Activated naive CD8-positive, alpha-beta T cell treated with anti-CD3 and anti-CD28 coated beads, Interleukin-2, amount 50 U/mL, for 24 hours (primary cell): ENCODE measurements at regions not wholly inside any gene's neighbourhood (a gene's known extent, or its start where the extent isn't known, plus 50 kb on each side); places are given as distances from the start of the nearest gene placed in this dataset.

Experiments
- ATAC-seq: fragments of 150-1000 bp; cut with Tn5 transposase; one replicate; pipeline ENCODE4 v1.10.0; 2021
- DNase-seq: peaks from one replicate; pipeline ENCODE4 v3.0.0; 2021
- H3K27ac Mint-ChIP-seq: one replicate; pipeline ENCODE4 v1.8.0; 2021; ENCODE audit warnings: mild to moderate bottlenecking, mixed read lengths
- H3K27me3 Mint-ChIP-seq: one replicate; pipeline ENCODE4 v1.8.0; 2021; ENCODE audit warnings: mixed read lengths
- H3K36me3 Mint-ChIP-seq: one replicate; pipeline ENCODE4 v1.8.0; 2021; ENCODE audit warnings: low read depth, mixed read lengths
- H3K4me1 Mint-ChIP-seq: one replicate; pipeline ENCODE4 v1.8.0; 2021; ENCODE audit warnings: mixed read lengths
- H3K4me3 Mint-ChIP-seq: one replicate; pipeline ENCODE4 v1.8.0; 2021; ENCODE audit warnings: mild to moderate bottlenecking, moderate library complexity, mixed read lengths
- H3K9me3 Mint-ChIP-seq: one replicate; pipeline ENCODE4 v1.8.0; 2021; ENCODE audit warnings: mixed read lengths

DNA sequence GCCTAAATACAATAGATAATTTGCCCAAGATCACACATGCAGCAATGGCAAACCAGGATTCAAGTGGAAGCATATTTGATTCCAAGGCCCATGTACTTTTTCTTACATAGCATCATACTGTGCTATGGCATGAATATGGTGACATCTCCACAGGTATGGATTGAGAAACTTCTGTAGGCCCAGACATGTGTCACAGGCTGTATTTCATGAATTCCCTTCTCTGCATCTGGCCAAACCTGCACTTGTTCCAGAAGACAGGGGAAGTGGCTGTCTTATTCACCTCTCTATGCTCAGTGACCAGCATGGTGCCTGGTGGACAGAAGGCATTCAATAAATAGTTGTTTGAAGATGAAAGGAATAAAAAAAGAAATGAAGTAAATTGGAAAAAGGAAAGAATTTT is 77.3 kb upstream of the TMEM164 start:
- Mint-ChIP-seq H3K4me1 (no peaks in the 10 kb centered on the region), H3K27me3 (no peaks in the 10 kb centered on the region), H3K27ac (no peak overlapping the region), H3K36me3 (no peaks in the 10 kb centered on the region), H3K9me3 (no peaks in the 10 kb centered on the region), H3K4me3 (no peak overlapping the region)
- ATAC-seq = no peak
- no peak for DNase-seq

DNA sequence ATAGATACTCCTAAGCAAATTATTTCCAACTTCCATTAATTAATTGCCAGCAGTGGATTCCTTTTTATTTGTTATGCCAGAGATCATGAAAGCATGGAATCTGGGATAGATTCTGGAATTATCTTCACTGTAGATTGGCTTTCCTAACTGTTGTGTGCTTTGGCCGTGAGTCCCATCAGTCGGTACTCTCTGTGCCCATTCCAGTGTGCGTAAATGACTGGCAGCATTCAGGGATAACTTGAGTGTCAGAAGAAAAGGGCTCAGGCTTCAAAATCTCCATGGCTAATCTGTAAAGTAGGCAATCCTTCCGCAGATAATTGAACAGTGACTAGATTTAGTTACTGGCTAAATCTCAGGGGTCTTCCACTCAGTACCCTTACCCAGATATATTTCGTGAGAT is 76.8 kb upstream of the TMEM164 start:
- Mint-ChIP-seq H3K27ac (no peak overlapping the region), H3K4me1 (no peaks in the 10 kb centered on the region), H3K4me3 (no peak overlapping the region), H3K36me3 (no peaks in the 10 kb centered on the region), H3K9me3 (no peaks in the 10 kb centered on the region), H3K27me3 (no peaks in the 10 kb centered on the region)
- no peak for ATAC-seq
- no peak for DNase-seq

DNA sequence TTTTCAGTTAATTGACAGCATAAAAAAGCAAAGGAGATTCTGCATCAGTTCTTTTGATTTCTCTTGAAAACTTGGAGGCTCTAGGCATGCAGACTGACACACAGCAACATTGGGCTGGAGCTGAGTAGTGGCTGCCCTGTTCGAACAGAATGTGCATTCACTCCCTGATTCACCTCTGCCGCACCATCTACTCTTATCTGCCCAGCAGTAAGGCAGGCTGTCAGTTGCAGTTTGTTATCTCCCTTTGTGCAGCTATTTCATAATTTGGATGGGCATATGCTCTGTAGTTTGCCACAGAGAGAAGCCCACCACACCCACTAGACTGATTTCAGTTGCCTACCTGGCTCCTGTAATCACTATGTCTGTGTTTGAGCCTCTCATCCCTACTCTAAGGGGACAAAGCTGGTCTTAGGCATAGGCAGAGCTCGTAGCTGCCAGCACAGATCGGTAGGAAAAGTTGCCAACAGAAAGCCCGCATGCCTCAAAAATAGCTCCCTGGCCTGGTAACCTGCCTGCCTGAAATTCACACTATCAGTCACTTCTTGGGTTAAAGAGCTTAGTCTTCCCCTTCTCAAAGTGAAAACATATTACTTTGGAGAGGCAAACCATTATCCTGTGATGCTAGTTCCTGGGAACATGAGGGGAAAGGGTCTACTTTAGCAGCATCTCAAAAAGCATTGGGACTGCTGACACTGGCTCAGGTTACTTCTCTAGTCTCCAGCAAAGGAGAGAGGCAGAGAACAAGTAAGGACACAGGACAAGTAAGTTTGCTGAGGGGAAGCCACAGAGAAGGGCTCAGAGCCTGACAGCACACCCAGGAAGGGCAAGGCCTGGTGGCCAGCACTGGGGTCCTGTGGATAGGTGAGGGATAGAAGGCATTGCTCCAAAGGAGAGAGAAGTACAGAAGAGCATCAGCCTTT is 75.9 kb upstream of the TMEM164 start:
- ATAC-seq = no peak
- H3K4me1 Mint-ChIP-seq = no peaks in the 10 kb centered on the region
- no peaks in the 10 kb centered on the region for H3K27me3 Mint-ChIP-seq
- H3K27ac Mint-ChIP-seq = no peak overlapping the region
- H3K36me3 Mint-ChIP-seq = no peaks in the 10 kb centered on the region
- no peak for DNase-seq
- no peak overlapping the region for H3K4me3 Mint-ChIP-seq
- H3K9me3 Mint-ChIP-seq = no peaks in the 10 kb centered on the region

DNA sequence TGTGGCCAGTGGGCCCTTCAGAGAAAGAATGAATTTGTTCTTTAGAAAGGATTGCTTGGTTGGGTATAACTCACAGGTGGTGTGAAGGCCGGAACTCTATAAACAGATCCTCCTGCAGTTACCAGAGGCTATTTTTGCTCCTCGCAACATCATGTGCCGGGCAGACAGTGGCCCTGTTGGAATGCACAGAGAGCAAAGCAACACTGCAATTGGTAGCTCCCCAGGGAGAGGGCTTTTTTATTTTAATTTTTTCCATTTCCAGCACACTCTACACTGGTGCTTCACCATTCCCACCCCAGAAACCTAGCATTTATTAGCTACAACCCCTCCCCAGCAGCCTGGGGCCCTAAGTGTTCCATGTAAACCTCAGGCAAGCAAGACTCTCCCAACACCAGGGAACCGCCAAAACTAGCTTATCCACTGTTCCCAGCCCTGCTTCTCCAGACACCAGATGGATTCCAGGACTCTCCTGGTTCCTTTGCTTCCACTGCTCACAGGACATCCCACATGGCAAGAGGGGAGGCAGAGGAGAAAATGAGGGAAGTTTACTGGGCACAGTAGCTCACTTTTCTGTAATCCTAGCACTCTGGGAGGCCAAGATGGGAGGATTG is 75.1 kb upstream of the TMEM164 start:
- no peak for ATAC-seq

DNA sequence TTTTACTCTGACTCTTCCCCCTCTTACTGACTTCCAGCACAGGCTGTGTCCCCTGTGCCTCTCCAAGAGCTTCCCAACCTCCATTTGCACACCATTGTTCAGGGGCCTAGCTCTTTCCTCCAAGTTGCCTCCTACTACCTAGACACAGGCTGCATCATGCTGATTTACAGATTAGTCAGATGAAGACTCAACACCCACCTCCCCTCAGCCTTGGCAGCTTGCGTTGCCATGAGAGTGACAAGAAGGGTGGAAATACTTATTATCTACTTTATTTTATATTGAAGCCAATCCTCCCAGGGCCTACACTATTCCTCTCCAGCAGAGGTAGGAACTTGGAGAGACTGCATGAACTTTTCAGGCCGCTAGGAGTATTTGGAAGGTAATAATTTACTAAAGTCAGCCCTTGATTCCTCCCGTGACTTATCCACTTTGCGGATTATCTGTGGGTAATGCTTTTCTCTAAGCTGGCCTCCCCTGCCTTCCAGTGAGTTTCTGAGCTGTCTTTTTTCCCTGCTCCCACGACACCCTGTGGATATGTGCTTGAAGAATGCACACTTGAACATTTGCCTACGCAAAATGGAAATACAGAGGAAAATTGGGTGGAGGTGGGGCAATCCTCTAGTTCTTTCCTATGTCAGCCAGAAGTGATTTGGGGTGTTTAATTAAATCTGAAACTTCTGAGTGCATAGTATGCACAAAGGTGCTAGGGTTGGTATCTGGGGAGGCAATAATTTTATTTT is 74.1 kb upstream of the TMEM164 start:
- H3K27ac Mint-ChIP-seq = no peak overlapping the region
- DNase-seq = no peak
- no peak overlapping the region for H3K4me3 Mint-ChIP-seq
- ATAC-seq = no peak
- no peaks in the 10 kb centered on the region for H3K4me1 Mint-ChIP-seq
- no peaks in the 10 kb centered on the region for H3K27me3 Mint-ChIP-seq
- no peaks in the 10 kb centered on the region for H3K36me3 Mint-ChIP-seq
- H3K9me3 Mint-ChIP-seq = no peaks in the 10 kb centered on the region

More for the DNA sequence above, 75.1 kb upstream of the TMEM164 start:
- Mint-ChIP-seq H3K4me3 (no peak overlapping the region), H3K36me3 (no peaks in the 10 kb centered on the region), H3K4me1 (no peaks in the 10 kb centered on the region), H3K9me3 (no peaks in the 10 kb centered on the region), H3K27me3 (no peaks in the 10 kb centered on the region), H3K27ac (no peak overlapping the region)
- no peak for DNase-seq

DNA sequence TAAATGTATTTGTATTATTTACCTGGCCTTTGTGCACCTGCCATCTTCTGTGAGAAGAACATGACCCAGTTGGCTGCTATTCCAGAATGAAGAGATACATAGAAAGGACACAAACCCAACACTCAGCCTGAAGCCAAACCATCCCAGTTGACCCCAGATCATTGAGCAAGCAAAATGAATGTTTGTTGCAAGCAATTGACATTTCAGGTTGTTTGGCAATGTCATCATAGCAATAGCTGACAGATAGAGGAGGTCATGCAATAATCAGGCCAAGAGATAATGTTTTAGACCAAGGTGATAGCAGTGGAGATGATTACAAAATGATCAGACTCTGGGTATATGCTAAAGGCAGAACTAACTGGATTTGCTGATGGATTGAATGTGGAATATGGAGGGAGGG is 71.2 kb upstream of the TMEM164 start:
- no peak overlapping the region for H3K27ac Mint-ChIP-seq
- H3K36me3 Mint-ChIP-seq = no peaks in the 10 kb centered on the region
- H3K4me1 Mint-ChIP-seq = no peaks in the 10 kb centered on the region
- H3K4me3 Mint-ChIP-seq = no peak overlapping the region
- ATAC-seq (no peak), DNase-seq (no peak)
- H3K9me3 Mint-ChIP-seq = no peaks in the 10 kb centered on the region
- H3K27me3 Mint-ChIP-seq = no peaks in the 10 kb centered on the region

DNA sequence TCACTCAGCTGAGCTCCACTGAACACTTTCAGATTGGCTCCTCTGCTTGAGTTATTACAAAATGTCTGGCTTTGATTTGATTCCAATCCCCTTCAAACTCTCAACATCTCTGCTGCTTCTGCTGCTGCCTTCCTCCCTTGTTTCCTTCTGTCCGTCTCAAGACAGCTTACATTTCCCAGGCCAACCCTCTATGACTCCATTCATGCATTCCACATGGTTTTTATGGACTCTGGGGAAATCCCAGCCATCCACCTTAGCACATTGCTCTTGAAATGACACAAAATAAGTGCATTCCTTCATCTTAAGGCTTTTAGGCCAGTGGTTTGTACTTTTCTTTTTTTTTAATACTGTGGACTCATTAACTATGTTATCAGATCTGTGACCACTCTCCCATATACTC is 68.5 kb upstream of the TMEM164 start:
- no peak overlapping the region for H3K4me3 Mint-ChIP-seq
- DNase-seq = no peak
- H3K9me3 Mint-ChIP-seq = no peaks in the 10 kb centered on the region
- no peaks in the 10 kb centered on the region for H3K4me1 Mint-ChIP-seq
- no peak for ATAC-seq
- H3K27me3 Mint-ChIP-seq = no peaks in the 10 kb centered on the region
- no peak overlapping the region for H3K27ac Mint-ChIP-seq
- H3K36me3 Mint-ChIP-seq = no peaks in the 10 kb centered on the region

DNA sequence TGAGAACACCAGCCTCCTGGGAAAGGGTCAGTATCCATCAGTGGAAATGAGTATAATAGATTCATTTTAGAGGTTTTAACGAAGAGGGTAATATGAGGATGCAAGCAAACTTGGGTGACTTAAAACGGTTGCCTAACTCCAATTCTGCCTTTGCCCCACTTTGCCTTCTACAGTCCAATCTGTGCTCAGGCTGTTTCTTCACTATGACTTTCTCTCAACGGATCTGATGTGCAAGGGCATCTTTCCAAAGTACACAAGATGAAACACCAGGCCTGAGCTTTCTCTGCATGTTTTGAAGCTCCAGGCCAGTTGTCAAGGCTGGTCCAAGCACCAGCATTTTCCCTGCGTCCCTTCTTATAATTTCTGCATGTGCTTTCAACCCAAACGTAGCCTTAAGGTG is 68.0 kb upstream of the TMEM164 start:
- Mint-ChIP-seq H3K36me3 (no peaks in the 10 kb centered on the region), H3K4me1 (no peaks in the 10 kb centered on the region), H3K27ac (no peak overlapping the region), H3K9me3 (no peaks in the 10 kb centered on the region), H3K27me3 (no peaks in the 10 kb centered on the region), H3K4me3 (no peak overlapping the region)
- DNase-seq (no peak), ATAC-seq (no peak)

DNA sequence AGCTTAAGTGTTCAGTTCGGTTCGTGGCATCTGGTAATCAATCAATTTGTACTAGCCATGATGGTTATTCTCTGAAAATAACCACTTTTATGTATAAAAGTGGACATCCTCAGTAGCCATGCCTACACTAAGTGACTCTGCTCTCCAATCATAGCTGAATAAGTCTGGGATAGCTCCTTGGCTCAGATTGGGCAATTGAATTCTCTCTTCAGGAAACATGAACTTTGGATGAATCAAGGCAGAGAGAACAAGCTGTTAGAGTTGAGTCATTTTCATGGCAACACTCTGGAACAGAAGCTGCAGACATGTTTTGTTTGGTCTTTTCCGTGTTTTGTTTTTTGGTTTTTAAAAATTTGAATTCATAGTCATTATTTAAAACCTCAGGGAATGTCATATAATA is 66.8 kb upstream of the TMEM164 start:
- DNase-seq (no peak), ATAC-seq (no peak)
- H3K27ac Mint-ChIP-seq = no peak overlapping the region
- H3K36me3 Mint-ChIP-seq = no peaks in the 10 kb centered on the region
- no peaks in the 10 kb centered on the region for H3K4me1 Mint-ChIP-seq
- no peaks in the 10 kb centered on the region for H3K9me3 Mint-ChIP-seq
- H3K27me3 Mint-ChIP-seq = no peaks in the 10 kb centered on the region
- H3K4me3 Mint-ChIP-seq = no peak overlapping the region

DNA sequence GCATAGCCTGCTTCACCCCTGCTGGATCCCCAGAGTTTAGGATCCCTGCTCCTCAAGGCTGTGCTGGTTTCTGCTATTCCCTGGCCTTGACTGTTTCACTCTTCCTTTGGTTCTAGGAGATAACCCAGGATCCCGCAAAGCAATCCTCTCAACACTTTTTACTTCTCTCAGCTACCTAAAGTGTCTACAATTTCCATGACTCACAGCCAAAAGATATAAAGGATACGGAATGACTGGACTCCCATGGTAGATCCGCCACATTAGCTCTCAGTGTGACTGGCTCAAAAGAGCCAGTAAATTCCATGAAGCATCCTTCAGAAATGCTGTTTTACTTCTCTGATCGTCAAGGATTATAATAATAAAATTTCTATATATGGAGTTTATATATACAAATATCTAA is 66.3 kb upstream of the TMEM164 start:
- no peak overlapping the region for H3K4me3 Mint-ChIP-seq
- no peak for DNase-seq
- no peaks in the 10 kb centered on the region for H3K4me1 Mint-ChIP-seq
- no peak overlapping the region for H3K27ac Mint-ChIP-seq
- H3K36me3 Mint-ChIP-seq = no peaks in the 10 kb centered on the region
- no peaks in the 10 kb centered on the region for H3K27me3 Mint-ChIP-seq
- no peaks in the 10 kb centered on the region for H3K9me3 Mint-ChIP-seq
- no peak for ATAC-seq

DNA sequence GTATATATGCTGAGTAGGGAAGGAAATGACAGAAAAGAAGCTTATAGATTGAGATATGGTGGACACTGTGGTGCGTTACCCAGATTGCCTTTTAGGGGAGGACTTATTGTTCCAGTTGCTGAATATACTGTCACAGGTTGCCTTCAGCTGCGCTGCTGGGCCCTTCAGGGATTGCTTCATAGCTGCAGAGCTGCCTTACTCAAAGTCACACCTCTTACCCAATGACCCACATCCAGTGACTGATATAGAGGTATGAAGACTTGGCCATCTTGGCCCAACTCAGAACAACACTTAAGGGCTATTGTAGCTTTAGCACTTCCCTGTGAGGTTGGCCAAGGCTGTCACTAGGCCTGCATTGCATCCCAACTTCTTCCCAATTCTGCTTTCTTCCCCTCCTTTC is 63.4 kb upstream of the TMEM164 start:
- Mint-ChIP-seq H3K4me3 (no peak overlapping the region), H3K27ac (no peak overlapping the region), H3K36me3 (no peaks in the 10 kb centered on the region), H3K27me3 (no peaks in the 10 kb centered on the region), H3K9me3 (no peaks in the 10 kb centered on the region), H3K4me1 (no peaks in the 10 kb centered on the region)
- no peak for ATAC-seq
- no peak for DNase-seq

DNA sequence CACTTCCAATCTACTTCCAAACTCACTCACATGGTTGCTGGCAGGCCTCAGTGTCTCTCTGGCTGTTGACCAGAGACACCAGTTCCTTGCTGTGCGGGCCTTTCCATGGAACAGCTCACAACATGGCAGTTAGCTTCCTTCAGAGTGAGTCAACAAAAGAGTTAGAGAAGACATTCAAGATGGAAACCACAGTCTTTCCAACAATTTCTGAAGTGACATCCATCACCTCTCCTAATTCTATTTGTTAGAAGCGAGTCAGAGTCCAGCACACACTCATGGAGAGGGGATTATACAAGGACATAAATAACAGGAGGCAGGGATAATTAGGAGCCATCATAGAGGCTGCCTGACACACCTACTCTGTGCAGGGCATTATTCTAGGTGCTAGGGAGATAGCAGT is 62.5 kb upstream of the TMEM164 start:
- no peak overlapping the region for H3K27ac Mint-ChIP-seq
- H3K36me3 Mint-ChIP-seq = no peaks in the 10 kb centered on the region
- ATAC-seq (no peak), DNase-seq (no peak)
- H3K27me3 Mint-ChIP-seq = no peaks in the 10 kb centered on the region
- H3K4me3 Mint-ChIP-seq = no peak overlapping the region
- no peaks in the 10 kb centered on the region for H3K4me1 Mint-ChIP-seq
- no peaks in the 10 kb centered on the region for H3K9me3 Mint-ChIP-seq

DNA sequence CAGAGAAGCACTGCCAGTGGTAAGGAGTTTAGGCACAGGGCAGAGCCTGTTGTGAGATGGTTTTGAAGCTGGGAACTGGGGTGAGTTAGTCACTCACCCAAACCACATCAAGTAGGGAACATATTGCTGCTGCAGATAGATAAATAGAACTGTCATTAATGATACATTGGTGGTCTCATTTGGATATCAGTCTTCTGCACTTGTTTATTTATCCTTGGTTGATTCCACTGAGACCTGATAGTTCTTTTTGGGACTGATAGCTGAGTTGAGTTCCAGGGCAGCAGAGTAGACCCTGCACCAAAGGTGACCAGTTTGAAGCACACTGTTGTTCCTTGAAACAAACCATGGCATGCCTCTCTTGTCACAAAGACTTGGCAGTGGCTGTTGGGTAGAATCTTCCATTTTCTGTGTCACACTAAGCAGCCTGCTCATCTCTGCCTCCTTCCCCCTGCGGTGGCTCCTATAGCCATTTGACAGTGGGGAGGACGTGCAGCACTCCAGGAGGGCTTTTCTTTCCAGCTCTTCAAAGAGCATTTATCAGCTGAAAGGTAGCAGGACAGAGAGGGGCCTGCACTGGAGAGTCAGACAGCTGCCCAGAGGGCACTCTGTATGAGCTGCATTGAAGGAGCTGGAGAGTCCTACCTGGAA is 59.7 kb upstream of the TMEM164 start:
- no peaks in the 10 kb centered on the region for H3K36me3 Mint-ChIP-seq
- H3K27ac Mint-ChIP-seq = no peak overlapping the region
- no peaks in the 10 kb centered on the region for H3K27me3 Mint-ChIP-seq
- no peaks in the 10 kb centered on the region for H3K9me3 Mint-ChIP-seq
- H3K4me3 Mint-ChIP-seq = no peak overlapping the region
- DNase-seq (no peak), ATAC-seq (no peak)
- no peaks in the 10 kb centered on the region for H3K4me1 Mint-ChIP-seq

DNA sequence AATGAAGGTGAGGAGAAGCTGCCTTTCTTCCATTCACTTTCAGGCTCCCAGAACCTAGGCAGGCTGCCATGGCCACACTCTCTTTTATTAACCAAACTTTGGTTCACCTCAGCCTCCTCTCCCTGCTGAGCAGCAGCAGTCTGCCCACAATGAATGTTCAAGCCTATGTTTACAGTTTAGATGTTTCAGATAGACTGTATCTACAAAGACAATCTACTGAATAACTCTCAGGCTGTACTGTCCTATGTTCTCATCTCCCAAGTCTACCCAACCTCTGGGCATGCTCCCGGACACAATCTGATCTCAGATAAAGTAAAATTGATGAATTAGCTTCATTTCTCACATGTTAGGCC is 59.2 kb upstream of the TMEM164 start:
- H3K4me1 Mint-ChIP-seq = no peaks in the 10 kb centered on the region
- H3K36me3 Mint-ChIP-seq = no peaks in the 10 kb centered on the region
- no peak for DNase-seq
- no peak overlapping the region for H3K27ac Mint-ChIP-seq
- ATAC-seq = no peak
- H3K27me3 Mint-ChIP-seq = no peaks in the 10 kb centered on the region
- no peak overlapping the region for H3K4me3 Mint-ChIP-seq
- H3K9me3 Mint-ChIP-seq = no peaks in the 10 kb centered on the region

DNA sequence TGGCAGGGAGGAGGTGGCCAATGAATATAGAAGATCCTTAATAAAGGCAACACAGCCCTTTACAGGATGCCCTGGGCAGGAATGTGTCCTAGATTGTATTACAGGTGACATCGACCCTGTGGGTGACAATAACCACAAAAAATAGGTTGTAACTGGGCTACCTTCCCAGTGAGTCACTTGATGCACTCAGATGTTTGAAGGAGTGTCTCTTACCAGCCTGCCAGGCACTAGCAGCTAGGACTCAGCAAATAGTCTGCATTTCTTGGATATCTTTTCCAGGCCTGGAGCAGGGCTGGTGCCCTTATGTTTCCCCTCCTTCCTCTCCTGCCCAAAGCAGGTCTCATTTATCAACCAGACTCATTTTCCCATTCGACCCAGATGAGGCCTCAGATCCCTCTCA is 50.9 kb upstream of the TMEM164 start:
- no peak overlapping the region for H3K27ac Mint-ChIP-seq

More for the DNA sequence above, 50.9 kb upstream of the TMEM164 start:
- Mint-ChIP-seq H3K36me3 (no peaks in the 10 kb centered on the region), H3K27me3 (no peaks in the 10 kb centered on the region), H3K9me3 (no peaks in the 10 kb centered on the region), H3K4me1 (no peaks in the 10 kb centered on the region), H3K4me3 (no peak overlapping the region)
- ATAC-seq (no peak), DNase-seq (no peak)
